SKM-1 (cell line): ENCODE measurements at regions not wholly inside any gene's neighbourhood (a gene's known extent, or its start where the extent isn't known, plus 50 kb on each side); places are given as distances from the start of the nearest gene placed in this dataset.
"Not testable (repeated sequence)": the region's sequence is repeated elsewhere in the genome, so short reads cannot be mapped to it uniquely, and the experiment has no call there.

Experiments used
- DNase-seq: peaks from one replicate; lab custom pipeline; 2025; ENCODE audit not compliant: unreplicated experiment; lab: John Stamatoyannopoulos, UW

DNA sequence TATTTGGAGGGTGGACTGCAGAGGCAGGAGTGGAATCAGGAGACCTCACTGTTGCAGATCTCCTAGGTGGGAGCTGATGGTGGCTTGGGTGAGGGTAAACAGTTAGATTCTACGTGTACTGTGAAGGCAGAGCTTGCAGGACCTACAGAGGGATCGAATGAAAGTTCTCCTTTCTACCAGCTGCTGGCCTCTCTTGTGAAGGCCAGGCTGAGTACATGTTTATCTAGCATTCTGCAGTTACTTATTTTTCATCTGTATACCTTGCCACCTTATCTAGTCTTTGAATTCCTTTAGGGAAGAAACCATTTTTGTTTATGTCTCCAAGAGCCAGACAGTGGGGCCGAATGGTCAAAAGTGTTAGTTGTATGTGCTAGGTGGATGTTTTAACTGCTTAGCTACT, 57.6 kb downstream of the PTTG1 start:
- no peak for DNase-seq

DNA sequence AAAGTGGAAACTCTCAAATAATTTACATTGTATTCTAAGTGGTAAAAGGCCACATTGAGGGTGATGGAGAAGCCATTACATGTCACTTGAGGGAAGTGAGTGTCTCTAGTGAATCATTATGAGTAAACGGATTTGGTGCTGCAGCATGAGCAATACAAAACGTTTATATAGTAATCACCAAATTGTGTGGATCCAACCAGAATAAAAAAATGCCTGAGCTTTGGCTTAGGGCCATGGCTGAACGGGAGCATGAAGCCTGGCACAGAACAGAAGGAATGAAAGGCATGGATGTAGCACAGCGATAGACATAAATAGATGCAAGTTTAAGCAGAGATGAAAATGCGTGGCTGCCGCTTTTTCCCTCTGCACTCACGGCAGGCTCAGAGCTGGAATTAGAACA, 58.3 kb downstream of the PTTG1 start:
- no peak for DNase-seq

DNA sequence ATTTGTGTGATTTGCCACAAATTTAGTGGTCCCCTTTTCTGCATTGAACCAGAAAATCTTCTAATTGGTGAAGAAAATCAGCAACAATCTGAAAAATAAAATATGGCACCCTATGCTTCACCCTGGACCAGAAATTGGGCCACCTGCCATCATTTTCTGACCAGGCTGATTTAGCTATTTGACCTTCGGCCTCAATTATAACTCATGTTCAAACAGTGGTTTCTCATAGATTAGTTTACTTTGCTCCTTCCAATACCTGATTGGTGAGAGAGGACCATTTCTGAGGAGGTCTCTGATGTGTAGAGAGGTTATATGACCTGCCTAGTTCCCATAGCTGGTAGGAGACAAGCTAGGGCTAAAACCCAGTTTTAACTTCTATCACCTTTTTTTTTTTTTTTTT, 59.0 kb downstream of the PTTG1 start:
- DNase-seq, result no peak

DNA sequence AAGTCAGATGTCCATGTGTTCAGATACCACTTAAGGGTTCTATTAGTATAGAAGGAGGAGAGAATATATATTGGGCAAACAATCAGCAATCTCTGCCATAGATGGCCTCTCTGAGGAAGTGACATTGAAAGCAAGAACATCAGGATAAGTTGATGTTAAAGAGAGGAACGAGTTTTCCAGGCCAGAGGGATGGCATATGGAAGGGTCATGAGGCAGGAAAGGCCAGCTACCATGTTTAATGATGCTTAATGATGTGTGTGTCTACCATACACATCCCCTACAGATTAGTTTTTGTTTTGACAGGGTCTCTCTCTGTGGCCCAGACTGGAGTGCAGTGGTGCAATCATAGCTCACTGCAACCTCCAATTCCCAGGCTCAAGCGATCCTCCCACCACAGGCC, 63.0 kb downstream of the PTTG1 start:
- no peak for DNase-seq

DNA sequence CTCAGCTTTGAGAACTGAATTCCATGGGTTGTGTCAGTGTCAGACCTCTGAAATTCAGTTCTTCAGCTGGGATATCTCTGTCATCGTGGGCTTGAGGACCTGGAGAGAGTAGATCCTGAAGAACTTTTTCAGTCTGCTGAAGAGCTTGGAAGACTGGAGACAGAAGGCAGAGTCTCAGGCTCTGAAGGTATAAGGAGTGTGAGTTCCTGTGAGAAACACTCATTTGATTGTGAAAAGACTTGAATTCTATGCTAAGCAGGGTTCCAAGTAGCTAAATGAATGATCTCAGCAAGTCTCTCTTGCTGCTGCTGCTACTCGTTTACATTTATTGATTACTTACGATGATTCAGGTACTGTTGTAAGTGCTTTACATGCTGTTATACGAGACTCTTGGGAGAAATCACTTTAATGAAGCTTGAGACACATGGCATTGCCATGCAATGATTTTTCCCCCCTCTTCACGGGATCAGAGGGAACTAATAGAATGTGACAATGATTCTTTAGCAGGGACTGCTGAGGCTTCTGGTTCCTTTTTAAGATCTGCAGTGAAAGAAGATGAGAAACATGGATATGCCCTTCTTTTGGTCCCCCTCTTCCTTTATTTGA, 63.8 kb downstream of the PTTG1 start:
- no peak for DNase-seq

DNA sequence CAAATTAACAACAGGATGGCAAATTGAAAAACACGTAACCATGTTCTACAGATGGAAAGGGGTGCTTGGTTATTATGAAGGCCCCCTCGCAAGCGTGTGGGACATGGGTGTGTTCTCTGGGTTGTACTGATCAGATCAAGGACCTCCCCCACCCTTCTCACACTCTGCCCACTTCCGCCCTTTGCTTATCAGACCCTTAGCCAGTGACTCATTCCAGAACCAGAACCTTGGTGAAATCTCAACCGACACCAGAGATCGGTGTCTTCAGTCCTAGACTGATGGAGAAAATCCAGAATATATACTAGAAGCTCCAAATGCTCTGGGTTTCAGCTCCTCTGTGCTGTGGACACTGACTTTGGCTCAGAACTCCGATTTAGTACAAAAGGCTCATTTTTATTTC, 64.9 kb downstream of the PTTG1 start:
- no peak for DNase-seq

DNA sequence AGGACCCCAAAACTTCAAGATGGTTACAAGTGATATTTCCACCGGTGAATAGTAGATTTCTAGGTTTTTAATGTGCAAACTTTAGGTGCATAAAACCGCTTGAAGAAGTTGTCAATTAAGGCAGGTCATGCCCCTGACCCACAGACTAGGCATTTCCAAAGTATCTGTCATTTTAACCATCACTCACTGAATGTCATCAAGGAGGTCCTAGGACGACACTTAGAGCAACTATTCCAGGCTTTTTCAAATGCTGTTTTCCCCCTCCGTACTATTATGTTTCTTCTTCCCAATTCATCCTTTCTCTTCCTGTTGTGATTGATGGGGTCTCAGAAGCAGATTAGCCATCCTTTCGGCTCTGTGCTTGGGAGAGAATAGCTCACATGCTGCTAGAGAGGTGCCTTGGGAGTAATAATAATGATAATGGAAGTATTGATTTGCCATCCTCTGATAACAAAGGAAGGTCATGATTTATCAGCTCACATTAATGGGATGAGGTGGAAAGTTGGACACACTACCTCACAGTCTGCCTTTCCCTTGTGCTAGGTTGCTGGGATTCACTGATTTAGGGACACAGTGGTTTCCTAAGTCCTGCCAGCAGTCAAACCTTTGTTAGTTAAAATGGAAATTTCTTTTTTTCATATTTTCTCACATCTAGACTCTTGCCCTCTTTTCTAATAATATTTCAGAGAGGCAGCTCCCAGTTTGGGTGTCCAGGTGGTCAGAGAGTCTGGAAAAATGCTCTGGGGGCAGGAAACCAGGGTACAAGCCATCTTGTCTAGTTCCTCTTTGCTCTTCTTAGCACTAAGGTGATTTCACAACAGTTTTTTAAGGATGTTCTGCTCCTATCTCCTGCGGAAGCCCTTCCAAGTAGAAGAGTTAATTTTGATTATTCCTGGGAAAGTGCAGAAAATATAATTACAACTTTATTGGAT, 67.0 kb downstream of the PTTG1 start:
- DNase-seq, result peak; percentile 24

DNA sequence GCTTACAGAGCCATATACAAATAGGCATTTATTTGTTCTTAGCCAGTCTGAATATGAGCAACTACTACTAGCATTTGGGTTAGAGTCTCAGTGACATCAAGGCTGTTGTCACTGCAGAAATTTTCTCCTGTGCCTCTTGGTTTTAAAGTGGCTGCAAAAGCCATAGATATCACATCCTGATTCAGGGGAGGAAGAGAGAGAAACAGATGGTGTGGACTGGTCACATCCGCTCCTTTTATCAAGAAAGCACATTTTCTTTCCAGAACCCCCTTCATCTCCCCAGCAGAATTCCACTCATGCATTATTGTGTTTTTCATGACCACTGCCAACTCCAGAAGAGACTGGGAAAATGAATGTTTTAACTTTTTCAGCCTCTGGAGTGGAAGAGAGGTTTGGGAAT, 69.8 kb downstream of the PTTG1 start:
- no peak for DNase-seq

DNA sequence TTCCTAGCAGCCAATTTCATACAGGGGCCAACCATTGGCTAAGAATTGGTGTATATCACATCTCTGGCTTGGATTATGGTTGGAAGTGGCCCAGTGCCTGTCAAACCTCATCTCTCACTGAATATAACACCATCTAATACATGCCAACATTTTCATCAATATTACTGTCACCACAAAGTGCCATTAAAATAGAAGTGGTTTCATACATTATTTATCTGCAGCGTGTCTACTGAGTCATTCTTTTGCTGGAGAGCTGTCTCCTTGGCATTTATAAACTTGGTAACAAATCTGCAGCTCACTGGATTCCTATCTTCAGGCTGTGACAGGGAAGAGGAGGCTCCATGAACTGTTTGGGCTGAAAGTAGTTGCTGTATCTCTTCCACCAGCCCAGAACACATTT, 70.9 kb downstream of the PTTG1 start:
- no peak for DNase-seq

DNA sequence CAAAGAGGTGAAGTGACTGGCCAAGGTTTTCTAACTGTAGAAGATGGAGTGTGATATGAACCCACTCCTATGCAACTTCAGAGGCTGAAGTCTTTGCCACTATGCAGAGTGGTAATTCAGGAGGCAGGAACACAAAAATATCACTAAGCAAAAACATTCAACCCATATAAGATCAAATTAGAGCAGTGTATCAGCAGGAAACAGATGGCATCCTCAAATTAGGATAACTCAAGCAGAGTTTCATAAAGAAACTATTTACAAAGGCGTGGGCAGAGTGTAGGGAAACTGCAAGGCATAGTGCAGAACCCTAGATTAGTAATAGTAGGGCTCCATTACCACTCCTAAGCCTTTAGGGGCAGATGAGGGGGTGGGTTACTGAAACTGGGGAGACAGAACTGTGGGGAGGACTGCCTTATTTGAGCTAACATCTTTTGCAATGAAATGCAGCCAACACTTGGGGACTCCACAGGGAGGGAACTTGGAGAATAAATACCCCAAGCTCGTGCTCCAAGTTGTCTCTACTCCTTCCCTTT, 72.2 kb downstream of the PTTG1 start:
- DNase-seq, result no peak

DNA sequence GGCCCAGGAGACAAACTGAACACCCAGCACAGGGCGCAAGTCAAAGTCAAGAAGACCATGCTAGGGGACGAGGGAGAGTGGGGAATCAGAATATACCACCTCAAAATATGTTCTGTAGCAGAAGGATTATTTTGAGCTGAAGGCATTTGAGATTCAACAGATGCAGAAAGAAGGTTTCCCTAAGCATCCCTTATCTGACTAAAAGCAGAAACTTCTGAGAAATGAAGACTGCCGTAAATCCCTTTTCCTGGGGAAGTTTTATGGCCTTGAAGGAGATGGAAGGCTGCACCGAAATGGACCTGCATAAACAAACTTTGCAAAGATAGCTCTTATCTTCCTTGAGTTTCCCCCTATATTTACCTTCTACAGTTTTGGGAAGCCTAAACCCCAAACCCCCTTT, 72.8 kb downstream of the PTTG1 start:
- no peak for DNase-seq

DNA sequence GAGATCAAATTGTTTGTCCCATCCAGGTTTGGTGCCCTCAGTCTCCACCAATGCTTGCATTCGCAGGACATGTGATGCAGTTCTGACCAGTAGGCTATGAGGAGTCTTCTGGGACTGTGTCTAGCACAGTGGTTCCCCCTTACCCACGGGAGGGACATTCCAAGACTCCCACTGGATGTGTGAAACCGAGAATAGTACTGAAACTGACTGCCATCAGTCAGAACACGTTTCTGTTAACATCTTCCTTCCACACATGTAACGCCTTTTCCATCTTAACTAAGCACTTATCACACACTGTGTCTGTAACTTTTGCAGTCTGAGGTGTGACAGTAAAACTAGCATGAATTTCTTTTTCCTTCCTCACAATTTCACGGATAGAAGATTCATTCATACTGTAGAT, 74.7 kb downstream of the PTTG1 start:
- DNase-seq, result no peak

DNA sequence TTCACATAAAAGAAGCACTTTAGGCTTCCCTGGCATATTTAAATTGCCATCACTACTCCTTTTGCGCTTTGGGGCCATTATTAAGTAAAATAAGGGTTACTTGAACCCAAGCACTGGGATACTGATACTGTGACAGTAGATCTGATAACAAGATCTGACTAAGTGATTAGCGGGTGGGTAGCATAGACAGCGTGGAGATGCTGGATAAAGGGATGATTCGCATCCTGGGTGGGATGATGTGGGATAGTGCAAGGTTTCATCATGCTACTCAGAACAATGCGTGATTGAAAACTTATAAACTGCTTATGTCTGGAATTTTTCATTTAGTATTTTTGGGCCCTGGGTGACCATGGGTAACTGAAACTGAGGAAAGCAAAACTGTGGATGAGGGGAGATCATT, 75.1 kb downstream of the PTTG1 start:
- DNase-seq, result no peak

DNA sequence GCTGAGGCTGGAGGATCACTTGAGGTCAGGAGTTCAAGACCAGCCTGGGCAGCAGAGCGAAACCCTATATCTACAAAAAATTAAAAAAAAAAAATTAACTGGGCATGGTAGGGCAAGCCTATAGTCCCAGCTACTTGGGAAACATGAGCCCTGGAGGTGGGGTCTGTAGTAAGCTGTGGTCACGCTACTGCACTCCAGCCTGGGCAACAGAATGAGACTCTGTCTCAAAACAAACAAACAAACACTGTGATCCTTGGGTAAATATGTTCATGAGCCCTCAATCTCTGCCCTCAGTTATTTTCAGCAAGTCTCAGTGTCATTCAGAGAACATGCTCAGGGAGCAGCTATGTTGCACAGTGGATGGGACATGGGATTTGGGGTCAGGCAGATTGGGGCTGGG, 76.2 kb downstream of the PTTG1 start:
- no peak for DNase-seq

DNA sequence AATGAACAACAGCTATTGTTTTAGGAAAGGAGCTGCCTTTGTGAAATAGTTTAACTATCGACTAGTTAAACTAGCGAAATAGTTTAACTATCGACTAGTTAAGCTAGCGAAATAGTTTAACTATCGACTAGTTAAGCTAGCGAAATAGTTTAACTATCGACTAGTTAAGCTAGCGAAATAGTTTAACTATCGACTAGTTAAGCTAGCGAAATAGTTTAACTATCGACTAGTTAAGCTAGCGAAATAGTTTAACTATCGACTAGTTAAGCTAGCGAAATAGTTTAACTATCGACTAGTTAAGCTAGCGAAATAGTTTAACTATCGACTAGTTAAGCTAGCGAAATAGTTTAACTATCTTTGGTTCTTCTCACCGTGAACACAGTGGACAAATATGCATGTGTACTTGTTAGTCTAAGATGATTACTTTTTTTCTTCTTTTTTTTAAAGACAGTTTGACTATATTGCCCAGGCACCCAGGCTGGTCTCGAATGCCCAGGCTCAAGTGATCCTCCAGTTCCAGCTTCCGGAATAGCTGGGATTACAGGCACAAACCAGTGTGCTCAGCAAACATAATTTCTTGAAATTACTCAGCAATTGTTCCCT, 76.9 kb downstream of the PTTG1 start:
- not testable (repeated sequence) for DNase-seq

DNA sequence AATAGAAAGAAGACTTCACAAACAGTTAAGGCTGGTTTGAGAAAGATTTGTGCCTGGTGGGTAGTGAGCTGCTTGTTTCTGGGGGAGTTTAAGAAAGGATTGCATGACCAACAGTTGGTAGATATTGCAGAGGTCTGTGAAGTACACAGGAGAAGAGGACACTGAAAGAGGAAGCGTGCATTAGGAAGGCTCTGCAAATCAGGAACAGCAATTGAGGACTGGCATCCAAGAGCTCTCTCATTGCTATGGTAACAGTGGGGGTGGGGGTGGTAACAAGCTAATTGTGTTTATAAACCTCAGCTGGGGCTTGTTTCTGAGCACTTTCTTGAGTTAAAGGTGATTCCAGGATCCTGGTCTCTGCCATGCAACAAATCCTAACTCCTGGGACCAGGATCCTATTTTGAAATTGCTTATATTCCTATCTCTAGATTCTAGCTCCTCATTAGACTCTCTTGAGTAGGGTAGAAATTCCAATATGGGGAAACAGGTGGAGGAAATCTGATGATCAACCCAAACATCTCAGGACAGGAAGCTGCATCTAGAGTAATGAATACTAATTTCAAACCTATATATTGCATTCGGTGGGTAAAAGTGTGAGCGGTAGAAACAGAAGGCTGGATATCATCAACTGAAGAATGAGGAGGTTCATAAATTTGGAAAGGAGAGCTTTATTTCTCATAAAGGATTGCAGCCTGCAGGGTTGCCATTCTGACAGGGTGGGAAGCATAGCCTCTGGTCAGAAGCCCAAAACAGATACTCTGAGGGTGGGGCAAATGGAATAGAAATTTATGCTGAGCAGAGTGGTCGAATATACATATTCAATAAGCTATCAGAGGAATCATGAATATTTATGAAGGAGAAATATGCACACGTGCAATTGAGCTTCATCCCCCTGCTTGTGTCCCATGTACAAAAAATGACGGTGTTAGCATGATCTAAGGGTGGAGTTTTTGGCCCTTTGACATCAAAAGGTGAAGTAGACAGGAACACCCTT, 79.4 kb downstream of the PTTG1 start:
- peak; percentile 74 for DNase-seq

DNA sequence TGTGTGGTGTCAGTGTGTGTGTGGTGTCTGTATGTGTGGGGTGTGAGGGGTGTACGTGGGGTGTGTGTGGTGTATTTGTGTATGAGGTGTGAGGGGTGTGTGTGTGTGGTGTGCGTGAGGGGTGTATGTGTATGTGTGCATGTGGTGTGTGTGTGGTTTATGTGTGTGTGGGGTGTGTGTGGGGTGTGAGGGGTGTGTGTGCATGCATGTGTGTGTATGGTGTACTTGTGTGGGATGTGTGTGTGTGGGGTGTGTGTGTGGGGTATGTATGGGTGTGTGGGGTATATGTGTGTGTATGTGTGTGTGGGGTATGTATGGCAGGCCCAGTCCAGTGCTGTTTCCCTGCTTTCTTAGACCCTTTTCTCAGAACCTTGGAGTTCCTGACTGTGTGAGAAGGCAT, 83.3 kb downstream of the PTTG1 start:
- DNase-seq, result no peak

DNA sequence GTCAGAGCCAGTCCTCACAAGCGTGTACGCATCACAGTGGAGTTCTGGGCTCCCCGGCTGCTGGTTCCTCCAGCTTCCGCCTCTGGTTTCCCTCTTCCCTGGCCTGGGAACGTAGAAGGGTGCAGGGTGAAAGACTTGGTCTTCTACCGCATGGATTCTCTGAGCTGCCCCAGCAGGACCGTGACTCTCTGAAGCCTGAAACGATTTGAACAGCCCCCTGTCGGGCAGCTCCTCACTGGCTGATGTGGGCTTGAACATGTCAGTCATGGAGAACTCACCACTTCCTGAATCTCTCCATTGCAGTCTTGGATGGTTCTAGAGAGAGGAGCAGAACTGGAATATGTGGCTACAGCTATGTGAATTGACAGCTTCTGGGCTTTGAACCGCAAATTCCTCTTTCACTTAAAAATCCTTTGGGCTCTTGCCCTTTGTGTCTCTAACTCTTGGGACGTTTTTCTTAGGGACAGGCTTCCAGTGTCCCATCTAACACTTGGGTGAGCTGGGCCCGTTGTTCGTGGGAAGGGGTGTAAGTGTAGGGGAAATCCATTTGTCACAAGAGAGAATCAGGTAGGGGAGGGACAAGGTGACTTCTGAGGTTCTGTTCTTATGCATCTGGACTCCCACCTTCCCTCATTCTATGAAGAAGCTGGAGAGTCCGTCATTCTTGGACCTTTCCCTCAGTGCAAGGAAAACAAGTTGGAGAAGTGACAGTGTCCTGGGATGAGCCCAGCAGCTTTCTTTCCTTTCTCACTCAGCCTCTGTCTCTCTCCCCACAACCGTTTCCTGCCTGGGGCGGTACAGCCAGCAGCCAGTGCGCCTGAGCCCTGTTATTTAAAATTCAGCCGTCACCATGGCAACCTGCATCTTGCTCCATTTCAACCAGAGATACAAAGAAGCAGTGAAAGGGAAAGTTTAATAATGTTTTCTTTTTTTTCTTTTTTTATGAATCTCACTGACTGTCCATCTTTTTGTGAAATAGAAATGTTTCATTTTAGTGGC, 84.7 kb downstream of the PTTG1 start:
- DNase-seq, result no peak

DNA sequence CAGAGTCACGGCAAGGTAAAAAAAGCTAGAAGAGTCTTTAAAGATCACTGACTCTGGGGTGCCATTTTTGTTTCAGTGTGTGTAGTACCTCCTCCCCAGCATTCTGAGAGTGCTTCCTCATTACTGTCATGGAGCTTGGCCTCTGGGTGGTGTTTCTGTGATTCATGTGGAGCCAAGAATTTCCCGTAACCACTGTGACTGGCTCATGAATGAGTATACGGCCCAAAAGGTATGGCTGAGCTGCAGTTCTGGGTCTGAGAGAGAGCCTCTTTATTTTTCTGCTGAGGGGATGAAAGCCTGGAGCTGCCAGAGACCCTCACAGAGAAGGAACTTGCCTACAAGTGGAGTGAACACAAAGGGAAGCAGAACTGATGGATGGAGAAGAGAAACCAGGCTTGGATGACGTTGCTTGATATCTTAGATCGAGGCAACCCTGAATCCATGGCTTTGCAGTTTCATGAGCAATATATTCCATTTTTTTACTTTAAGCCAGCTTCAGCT, 85.6 kb downstream of the PTTG1 start:
- no peak for DNase-seq
